Mucosa of gallbladder (tissue), 1 donor: ENCODE measurements at regions not wholly inside any gene's neighbourhood (a gene's known extent, or its start where the extent isn't known, plus 50 kb on each side); places are given as distances from the start of the nearest gene placed in this dataset.
"Not testable (repeated sequence)": the region's sequence is repeated elsewhere in the genome, so short reads cannot be mapped to it uniquely, and the experiment has no call there.

Experiments used
- DNase-seq: peaks from one replicate; pipeline ENCODE4 v3.0.0-alpha.2; 2020; ENCODE audit warnings: low spot score
- donor health status: DM: no; HTN: no; CAD: no.

GRCh38 chr13:97520061-97520460 lies 86.1 kb downstream of the RAP2A start:
- no peak for DNase-seq

DNA sequence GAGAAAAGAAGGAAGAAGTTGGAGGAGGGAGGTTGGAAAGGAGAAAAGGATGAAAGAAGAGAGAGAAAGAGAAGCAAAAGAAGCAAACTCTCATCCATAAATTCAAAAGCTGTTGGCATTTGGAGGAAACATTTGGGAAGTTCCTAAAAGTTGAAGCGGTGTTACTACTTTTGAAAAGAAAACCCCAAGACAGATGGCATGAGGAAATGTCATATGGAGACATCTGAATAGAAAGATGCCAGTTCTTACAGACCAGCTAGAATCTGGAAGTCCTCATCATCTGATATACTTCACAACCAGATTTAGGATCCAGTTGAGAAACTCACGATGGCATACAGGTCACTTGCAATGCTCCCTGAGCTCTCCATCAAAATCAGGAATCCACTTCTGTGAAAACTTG lies 86.9 kb downstream of the RAP2A start:
- DNase-seq: no peak

GRCh38 chr13:97521726-97522125 lies 87.8 kb downstream of the RAP2A start:
- no peak for DNase-seq

- DNase-seq: no peak
Measured at GRCh38 chr13:97522243-97522642, 88.3 kb downstream of the RAP2A start.

DNA sequence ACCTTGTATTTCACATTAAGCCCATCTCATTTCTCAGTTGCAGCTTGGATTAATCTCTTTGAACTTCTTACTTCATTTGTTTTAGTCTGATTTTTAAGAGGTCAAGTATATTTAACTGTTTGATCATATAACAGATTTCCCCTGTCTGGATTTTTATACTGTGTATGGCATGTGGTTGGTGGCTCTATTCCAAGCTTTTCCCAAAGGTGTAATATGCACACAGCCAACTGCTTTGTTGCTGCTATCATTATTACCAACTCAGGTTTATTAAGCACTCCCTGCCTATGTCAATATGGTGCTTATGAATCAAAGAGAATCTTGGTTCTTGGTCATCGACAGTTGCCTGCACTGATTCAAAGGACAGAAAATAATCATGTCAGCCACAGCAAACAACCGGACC lies 92.6 kb downstream of the RAP2A start:
- no peak for DNase-seq

DNA sequence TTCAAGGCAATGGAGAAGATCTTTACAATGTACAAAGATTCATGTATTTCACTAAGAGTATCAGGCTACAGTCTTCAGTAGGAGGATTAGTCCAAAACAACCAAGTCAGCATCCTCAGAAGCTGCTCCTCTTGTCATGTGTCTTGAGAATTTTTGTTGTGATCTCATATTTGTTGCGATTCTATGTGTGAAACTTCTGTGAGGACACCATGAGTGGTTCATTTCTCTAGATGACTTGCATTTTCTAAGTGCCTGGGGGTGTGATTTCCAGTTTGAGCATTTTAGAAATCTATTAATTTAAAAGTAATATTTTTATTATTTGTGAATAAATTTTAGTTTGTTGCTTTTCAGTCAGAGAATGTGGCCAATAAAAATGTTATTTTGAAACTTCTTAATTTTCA lies 94.5 kb downstream of the RAP2A start:
- no peak for DNase-seq

DNA sequence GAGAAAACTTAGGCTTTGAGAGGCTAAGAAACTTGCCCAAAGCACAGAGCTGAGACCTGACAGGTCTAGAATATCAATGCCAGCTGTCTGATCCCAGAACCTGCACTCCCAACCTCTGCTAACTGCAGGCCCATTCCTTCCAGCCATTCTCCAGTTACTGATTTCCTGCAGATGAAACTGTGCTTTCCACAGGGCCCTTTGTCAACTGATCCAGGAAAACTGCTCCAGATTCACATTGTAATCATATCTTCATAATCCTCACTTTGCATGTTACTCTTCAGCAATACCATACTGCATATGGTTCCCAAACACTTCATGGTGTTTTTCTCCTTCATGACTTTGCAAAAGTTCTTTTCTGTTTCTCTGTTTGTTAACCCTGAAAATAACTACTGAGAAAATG lies 100.6 kb downstream of the RAP2A start:
- no peak for DNase-seq

GRCh38 chr13:97535614-97536013 lies 101.6 kb downstream of the RAP2A start:
- no peak for DNase-seq

GRCh38 chr13:97537110-97537509 lies 103.1 kb downstream of the RAP2A start:
- no peak for DNase-seq

GRCh38 chr13:97538203-97538602 lies 104.2 kb downstream of the RAP2A start:
- DNase-seq: no peak

GRCh38 chr13:97539651-97540610 lies 106.0 kb downstream of the RAP2A start:
- no peak for DNase-seq

GRCh38 chr13:97540696-97541095 lies 106.7 kb downstream of the RAP2A start:
- DNase-seq: no peak

- DNase-seq: no peak
Measured at GRCh38 chr13:97542102-97542685, 108.2 kb downstream of the RAP2A start.

- DNase-seq: no peak
Measured at GRCh38 chr13:97544031-97544765, 110.2 kb downstream of the RAP2A start.

DNA sequence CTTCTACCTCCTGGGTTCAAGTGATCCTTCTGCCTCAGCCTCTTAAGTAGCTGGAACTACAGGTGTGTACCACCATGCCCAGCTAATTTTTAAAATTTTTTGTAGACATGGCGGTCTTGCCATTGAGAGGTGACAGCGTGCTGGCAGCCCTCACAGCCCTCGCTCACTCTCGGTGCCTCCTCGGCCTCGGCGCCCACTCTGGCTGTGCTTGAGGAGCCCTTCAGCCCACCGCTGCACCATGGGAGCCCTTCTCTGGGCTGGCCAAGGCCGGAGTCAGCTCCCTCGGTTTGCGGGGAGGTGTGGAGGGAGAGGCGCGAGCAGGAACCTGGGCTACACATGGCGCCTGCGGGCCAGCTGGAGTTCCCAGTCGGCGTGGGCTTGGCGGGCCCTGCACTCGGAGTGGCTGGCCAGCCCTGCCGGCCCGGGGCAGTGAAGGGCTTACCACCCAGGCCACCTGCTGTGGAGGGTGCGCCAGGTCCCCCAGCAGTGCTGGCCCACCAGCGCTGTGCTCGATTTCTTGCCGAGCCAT lies 111.1 kb downstream of the RAP2A start:
- not testable (repeated sequence) for DNase-seq

DNA sequence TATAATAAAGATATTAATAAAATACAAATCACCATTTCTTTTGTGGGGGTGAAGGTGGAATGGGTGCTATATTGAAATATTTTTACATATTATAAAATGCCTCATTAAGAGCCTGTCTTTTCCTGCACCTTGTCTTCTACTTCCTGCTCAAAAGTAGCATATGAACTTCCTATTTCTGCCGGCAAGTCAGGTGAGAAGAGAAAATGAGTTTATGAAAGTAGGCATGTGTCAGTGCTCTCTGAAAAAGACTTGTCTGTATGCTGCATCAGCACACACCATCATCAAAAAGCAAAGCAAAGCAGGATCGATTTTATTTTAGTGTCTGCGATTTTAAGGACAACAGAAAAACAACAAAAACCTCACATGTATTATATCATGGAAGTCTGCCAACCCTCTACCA lies 114.2 kb downstream of the RAP2A start:
- DNase-seq: no peak

DNA sequence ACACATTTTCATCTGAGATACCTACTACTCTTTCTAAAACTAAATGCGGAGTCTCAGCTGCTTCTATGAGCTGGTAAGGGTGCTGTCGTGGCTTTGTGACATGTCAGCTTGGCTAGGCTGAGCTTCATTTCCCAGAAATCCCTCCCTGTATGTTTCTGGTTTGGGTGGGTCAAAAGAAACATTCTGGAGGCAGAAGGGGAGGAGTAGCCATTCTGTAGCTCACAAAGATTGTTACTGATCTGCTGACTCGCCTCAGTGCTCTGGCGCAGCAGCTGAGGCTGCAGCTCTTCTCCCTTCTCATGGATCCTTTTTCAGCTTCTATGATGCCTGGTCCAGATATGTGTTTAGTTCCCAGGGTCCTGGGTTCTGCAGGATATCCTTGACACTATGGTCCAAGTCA lies 114.7 kb downstream of the RAP2A start:
- no peak for DNase-seq

GRCh38 chr13:97549201-97549600 lies 115.2 kb downstream of the RAP2A start:
- no peak for DNase-seq

GRCh38 chr13:97554496-97554895 lies 120.5 kb downstream of the RAP2A start:
- DNase-seq: no peak

DNA sequence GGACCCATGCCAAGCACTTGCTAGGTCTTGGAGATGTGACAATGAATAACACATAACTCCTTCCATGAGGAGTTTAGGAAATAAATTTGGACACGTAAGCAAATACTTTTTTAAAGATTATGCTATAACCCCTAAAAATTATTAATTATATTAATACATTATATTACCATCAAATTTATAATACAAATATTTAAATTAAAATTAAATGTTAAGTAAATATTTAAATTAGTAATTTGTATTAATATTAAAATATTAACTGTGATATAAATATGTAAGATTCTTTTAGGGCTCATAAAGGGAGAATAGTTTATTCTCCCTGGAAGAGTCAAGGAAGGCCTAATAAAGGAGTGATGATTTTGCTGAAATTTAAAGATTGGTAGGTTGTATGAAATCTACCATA lies 121.1 kb downstream of the RAP2A start:
- no peak for DNase-seq

- no peak for DNase-seq
Measured at GRCh38 chr13:97559030-97559429, 125.1 kb downstream of the RAP2A start.

DNA sequence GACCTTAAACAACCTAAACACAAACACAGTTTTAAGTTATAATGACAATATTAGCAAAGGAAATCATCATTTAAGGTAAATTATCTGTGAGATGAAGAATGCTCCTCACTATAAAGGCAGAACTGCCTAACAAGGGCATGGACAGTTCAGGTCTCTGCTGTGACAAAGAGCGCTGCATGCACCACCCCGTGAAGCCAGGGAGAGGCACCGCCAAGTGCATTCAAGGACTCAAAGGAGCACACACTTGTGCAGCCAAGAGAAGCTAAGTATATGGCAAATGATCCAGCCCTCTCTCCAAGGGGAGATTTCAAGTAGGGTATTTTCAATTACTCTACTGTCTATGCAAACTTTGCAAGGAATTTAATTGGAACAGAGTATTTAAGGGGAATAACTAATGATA lies 126.0 kb downstream of the RAP2A start:
- DNase-seq: no peak
